Mucosa of rectum (tissue), 2 donors: ENCODE measurements at regions not wholly inside any gene's neighbourhood (a gene's known extent, or its start where the extent isn't known, plus 50 kb on each side); places are given as distances from the start of the nearest gene placed in this dataset.
"Not testable (repeated sequence)": the region's sequence is repeated elsewhere in the genome, so short reads cannot be mapped to it uniquely, and the experiment has no call there.

Experiments
- H3K27ac ChIP-seq, 2 donors: one replicate each; pipeline ENCODE4 v1.7.0; 2013; ENCODE audit warnings: inconsistent platforms in 2 of 2, low read depth in 2 of 2, low read length in 2 of 2
- H3K27me3 ChIP-seq, 2 donors: one replicate each; pipeline ENCODE4 v1.7.0; 2013; ENCODE audit warnings: low read length in 2 of 2; ENCODE audit not compliant: control insufficient read depth in 2 of 2, insufficient read depth in 2 of 2
- H3K36me3 ChIP-seq, 2 donors: one replicate each; pipeline ENCODE4 v1.7.0; 2013; ENCODE audit warnings: low read length in 2 of 2; ENCODE audit not compliant: control insufficient read depth in 2 of 2, insufficient read depth in 2 of 2
- H3K4me1 ChIP-seq, 2 donors: one replicate each; pipeline ENCODE4 v1.7.0; 2013; ENCODE audit warnings: low read length in 2 of 2, mild to moderate bottlenecking in 1 of 2; ENCODE audit not compliant: control insufficient read depth in 2 of 2, insufficient read depth in 2 of 2
- H3K4me3 ChIP-seq, 2 donors: one replicate each; pipeline ENCODE4 v1.7.0; 2013; ENCODE audit warnings: low read length in 2 of 2
- H3K9ac ChIP-seq, 2 donors: one replicate each; pipeline ENCODE4 v1.7.0; 2013; ENCODE audit warnings: low read length in 2 of 2, low read depth in 1 of 2, mild to moderate bottlenecking in 1 of 2
- H3K9me3 ChIP-seq, 2 donors: one replicate each; pipeline ENCODE4 v1.7.0; 2013; ENCODE audit warnings: low read length in 2 of 2; ENCODE audit not compliant: control insufficient read depth in 2 of 2
- donor health status: healthy.
- donor health status: Normal muscosa, but diverticular disease.

DNA sequence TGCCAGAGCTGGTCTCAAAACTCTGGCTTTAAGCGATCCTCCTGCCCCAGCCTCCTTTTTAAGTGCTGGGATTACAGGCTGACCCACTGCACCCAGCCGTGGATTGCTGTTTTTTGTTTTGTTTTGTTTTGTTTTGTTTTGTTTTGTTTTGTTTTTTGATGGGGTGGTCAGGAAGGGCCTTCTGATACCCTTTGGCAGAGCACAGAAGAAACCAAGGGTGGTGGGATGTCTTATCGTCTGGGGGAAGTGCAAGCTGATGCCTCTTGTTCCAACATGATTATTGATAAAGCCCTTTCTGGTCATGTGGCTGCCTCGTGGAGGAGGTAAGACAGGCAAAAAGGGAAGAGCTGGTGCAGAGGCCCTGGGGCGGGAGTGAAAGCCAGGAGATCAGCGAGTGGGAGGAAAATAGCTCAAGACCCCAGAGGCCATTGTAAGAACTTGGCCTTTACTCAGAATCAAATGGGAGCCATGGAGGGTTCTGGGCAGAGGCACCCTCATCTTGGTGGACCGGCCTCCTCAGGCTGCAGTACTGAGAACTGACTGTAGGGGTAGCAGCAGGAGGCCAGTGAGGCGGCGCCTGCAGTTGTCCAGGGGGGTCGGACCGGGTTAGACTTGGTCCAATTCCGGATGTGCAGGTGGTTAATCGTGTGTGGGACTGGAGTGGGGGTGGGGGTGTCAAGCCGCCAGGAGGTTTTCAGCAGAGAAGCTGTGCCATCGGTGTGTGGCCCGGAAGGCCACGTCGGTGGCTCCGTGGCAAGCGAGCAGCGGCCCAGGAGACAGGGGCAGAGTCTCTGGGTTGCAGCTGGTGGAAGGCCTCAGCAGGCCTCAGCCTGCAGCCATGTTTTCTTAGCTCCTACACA lies 84.4 kb upstream of the GSE1 start:
- Histone ChIP-seq H3K9me3 (no peaks in the 10 kb centered on the region), H3K4me3 (no peak overlapping the region), H3K4me1 (peaks cover 1 to 10% of the 10 kb centered on the region in 2 donors), H3K27ac (no peak overlapping the region), H3K27me3 (no peaks in the 10 kb centered on the region), H3K36me3 (no peaks in the 10 kb centered on the region), H3K9ac (no peak overlapping the region)

DNA sequence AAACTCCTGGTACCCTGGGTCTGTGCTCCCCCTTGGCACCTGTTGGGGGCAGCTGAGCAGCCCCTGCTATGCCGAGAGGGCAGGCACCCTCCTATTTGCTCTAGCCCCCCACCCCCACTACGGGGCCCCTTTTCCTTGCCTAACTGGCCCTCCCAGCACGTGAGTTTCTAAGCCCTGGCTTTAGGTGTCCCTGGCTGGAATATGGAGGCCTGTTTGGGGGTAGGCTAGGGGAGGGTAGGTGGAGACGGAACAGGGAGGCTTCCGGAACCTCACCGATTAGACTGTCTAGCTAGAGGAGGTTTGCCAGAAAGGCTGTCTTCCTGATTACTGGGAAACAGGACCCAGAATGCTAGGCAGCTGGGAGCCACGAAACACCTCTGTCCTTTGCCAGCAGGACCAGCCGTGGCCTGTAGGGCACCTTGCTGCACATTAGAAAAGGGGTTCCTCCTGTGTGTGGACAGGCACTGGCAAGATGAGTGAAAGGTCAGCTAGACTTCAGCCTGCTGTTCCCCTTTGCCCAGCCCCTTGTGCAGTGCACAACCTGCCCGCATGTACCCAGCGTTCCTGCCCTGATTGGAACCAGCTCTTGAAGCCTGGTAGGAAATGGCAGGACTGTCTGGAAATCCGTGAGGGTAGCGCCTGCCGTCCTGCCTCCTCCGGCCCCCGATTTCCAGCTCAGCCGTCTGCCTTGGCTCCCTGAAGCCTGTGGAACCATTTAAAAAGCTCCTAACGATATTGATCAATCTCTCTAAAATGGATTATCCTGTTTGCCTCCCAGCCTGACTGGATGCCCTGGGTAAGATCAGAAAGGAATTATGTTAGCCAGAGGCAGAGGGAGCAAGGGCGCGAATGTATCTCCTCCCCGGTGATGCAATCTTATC lies 83.4 kb upstream of the GSE1 start:
- no peaks in the 10 kb centered on the region for H3K9me3 ChIP-seq
- no peak overlapping the region for H3K4me3 ChIP-seq
- no peak overlapping the region for H3K27ac ChIP-seq
- no peaks in the 10 kb centered on the region for H3K27me3 ChIP-seq
- H3K9ac ChIP-seq = no peak overlapping the region
- H3K36me3 ChIP-seq = no peaks in the 10 kb centered on the region
- peaks cover 1% of the 10 kb centered on the region in 2 donors for H3K4me1 ChIP-seq

GRCh38 chr16:85530370-85530739 lies 82.8 kb upstream of the GSE1 start:
- peaks cover 7% of the 10 kb centered on the region in 2 donors for H3K4me1 ChIP-seq
- no peaks in the 10 kb centered on the region for H3K27me3 ChIP-seq
- H3K4me3 ChIP-seq = no peak overlapping the region
- no peaks in the 10 kb centered on the region for H3K36me3 ChIP-seq
- H3K9me3 ChIP-seq = no peaks in the 10 kb centered on the region
- no peak overlapping the region for H3K27ac ChIP-seq
- H3K9ac ChIP-seq = no peak overlapping the region

GRCh38 chr16:85531516-85531915 lies 81.6 kb upstream of the GSE1 start:
- H3K27ac ChIP-seq = no peak overlapping the region
- no peaks in the 10 kb centered on the region for H3K9me3 ChIP-seq
- no peaks in the 10 kb centered on the region for H3K27me3 ChIP-seq
- H3K36me3 ChIP-seq = no peaks in the 10 kb centered on the region
- H3K9ac ChIP-seq = no peak overlapping the region
- H3K4me1 ChIP-seq = peaks cover 19% of the 10 kb centered on the region in 2 donors
- H3K4me3 ChIP-seq = no peak overlapping the region

- Histone ChIP-seq H3K4me3 (no peak overlapping the region), H3K27me3 (no peaks in the 10 kb centered on the region), H3K4me1 (peaks cover 22 to 25% of the 10 kb centered on the region in 2 donors), H3K9me3 (no peaks in the 10 kb centered on the region), H3K27ac (no peak overlapping the region), H3K36me3 (no peaks in the 10 kb centered on the region), H3K9ac (no peak overlapping the region)
These were observed 81.0 kb upstream of the GSE1 start for GRCh38 chr16:85532147-85532546.

- not testable (repeated sequence) for H3K9me3 ChIP-seq, H3K27ac ChIP-seq, H3K4me3 ChIP-seq, H3K9ac ChIP-seq, H3K27me3 ChIP-seq, H3K36me3 ChIP-seq
- H3K4me1 ChIP-seq = peaks cover 22 to 25% of the 10 kb centered on the region in 2 donors
These were observed 79.5 kb upstream of the GSE1 start for GRCh38 chr16:85533593-85533992.

GRCh38 chr16:85534536-85535351 lies 78.4 kb upstream of the GSE1 start:
- peaks cover 22 to 25% of the 10 kb centered on the region in 2 donors for H3K4me1 ChIP-seq
- no peaks in the 10 kb centered on the region for H3K9me3 ChIP-seq
- no peaks in the 10 kb centered on the region for H3K27me3 ChIP-seq
- H3K27ac ChIP-seq = peak overlapping the region; percentile 45 to 72
- H3K4me3 ChIP-seq = peak overlapping the region in 1 of 2 donors; percentile 26
- H3K9ac ChIP-seq = peak overlapping the region; percentile 14 to 18
- no peaks in the 10 kb centered on the region for H3K36me3 ChIP-seq

DNA sequence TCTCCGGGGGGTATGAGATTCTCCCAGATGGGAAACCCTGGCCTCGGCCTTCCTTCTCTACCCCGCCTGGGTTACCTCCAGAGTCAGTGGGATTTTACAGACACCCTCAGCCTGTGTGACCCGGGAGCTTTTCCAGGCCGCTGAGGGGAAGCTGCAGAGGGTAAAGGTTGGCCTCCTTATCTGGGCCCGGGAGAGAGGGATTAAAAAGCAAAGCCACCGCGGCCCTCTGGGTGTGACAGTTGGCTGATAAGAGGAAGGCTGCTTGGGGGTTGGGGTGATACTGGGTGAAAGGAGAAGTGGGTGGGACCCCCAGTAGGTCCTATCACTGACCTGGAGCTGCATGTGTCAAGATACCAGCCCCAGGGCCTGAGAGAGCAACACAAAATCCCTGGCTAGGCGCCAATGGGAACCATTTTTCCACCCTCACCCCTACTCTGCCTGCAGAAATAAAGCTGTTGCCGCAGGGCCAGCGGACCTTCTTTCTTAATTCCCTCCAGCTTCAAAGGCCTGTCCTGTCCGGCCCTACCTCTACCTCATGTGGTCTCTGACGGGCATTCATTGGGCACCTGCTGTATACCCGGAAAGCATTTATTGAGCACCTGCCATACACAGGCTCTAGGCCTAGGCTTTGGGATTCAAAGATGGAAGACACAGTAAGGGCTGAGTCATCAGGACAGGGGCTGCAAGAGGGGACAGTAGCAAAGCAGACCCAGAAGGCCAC lies 77.6 kb upstream of the GSE1 start:
- Histone ChIP-seq H3K9me3 (no peaks in the 10 kb centered on the region), H3K36me3 (no peaks in the 10 kb centered on the region), H3K4me1 (peaks cover 22 to 25% of the 10 kb centered on the region in 2 donors), H3K27ac (peak overlapping the region; percentile 45 to 72), H3K27me3 (no peaks in the 10 kb centered on the region), H3K4me3 (peak overlapping the region in 1 of 2 donors; percentile 26), H3K9ac (peak overlapping the region in 1 of 2 donors; percentile 18)

- Histone ChIP-seq H3K4me1 (peaks cover 22 to 25% of the 10 kb centered on the region in 2 donors), H3K9ac (peak overlapping the region in 1 of 2 donors; percentile 8), H3K9me3 (no peaks in the 10 kb centered on the region), H3K4me3 (no peak overlapping the region), H3K27ac (peak overlapping the region; percentile 26 to 45), H3K27me3 (no peaks in the 10 kb centered on the region), H3K36me3 (no peaks in the 10 kb centered on the region)
These were observed 77.1 kb upstream of the GSE1 start for GRCh38 chr16:85536073-85536410.
